ENCODE measurements at regions not wholly inside any gene's neighbourhood (a gene's known extent, or its start where the extent isn't known, plus 50 kb on each side); places are given as distances from the start of the nearest gene placed in this dataset.

GRCh38 chr2:144941743-144942488, 422.0 kb upstream of the ZEB2 start:
- no peak for TF ChIP-seq CTCF (IDR thresholded peaks at IDR 0.05)
- TF ChIP-seq POLR2A (IDR thresholded peaks at IDR 0.05), result no peak

Measured in Peyer's patch (tissue), 4 donors.